ENCODE measurements at regions not wholly inside any gene's neighbourhood (a gene's known extent, or its start where the extent isn't known, plus 50 kb on each side); places are given as distances from the start of the nearest gene placed in this dataset.

DNA sequence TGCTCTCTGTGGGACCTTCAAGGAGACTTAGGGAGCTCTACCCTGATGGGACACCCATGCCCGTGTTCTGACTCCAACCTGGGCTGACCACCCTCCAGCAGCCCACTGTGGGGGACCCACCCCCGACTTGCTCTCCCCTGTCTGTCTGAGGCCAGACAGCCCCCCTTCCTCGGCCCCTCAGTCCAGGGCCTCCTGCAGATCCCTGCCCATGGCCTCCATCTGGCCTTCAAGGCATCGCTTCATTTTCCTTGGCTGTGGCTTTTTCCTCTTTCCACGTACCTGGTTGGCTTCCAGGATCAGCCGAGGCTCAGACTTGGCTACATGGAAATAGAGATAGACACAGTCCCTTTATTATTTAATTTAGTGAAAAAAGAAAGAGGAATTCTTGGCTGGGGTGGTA is 290.0 kb downstream of the CYP26B1 start:
- ATAC-seq, result no peak
- H3K27me3 ChIP-seq, result peaks cover 0 to 9% of the 10 kb centered on the region in 2 donors

DNA sequence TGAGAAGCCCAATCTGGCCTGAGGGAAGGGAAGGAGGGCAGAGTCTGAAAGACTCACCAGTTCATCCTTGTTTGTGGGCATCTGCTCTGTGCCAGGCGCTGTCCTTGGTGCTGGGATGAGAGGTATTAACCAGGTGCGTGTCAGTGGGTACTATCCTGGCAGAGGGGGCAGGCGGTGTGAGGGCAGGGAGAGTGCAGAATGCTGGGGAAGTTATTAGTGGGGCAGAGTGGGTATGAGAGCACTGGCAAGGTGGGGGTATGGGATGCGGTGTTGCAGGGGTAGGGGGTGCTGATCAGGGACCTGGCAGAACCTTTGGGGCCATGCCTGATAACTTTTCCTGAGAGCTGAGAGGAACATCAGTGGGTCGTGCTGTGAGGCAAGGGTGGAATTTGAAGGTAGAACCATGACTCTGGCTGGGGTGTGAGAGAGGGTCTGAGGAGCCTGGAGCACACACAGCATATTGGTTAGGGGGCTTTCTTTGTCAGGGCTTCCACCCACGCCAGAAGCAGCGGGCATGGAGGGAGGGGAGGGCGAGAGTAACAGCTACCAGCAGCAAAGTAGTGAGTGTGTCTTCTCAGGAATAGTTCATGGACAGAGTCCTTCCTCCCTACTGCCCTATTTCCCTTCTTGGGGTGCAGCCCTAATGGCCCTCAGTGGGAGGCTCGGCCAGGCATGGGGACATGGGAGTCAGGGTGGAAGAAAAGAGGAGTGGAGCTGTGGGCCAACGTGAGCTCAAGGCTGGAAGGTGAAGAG is 290.7 kb downstream of the CYP26B1 start:
- peak; percentile 27 for ATAC-seq

More for the DNA sequence above, 290.0 kb downstream of the CYP26B1 start:
- Histone ChIP-seq H3K9me3 (peaks cover 0 to 8% of the 10 kb centered on the region in 2 donors), H3K27ac (no peak overlapping the region), H3K36me3 (no peaks in the 10 kb centered on the region), H3K4me1 (no peaks in the 10 kb centered on the region), H3K4me3 (no peak overlapping the region)
- no peak for DNase-seq
- no peak for TF ChIP-seq CTCF (IDR thresholded peaks at IDR 0.05)
- intact Hi-C loops (cut with DNase I), result no loop called here

DNA sequence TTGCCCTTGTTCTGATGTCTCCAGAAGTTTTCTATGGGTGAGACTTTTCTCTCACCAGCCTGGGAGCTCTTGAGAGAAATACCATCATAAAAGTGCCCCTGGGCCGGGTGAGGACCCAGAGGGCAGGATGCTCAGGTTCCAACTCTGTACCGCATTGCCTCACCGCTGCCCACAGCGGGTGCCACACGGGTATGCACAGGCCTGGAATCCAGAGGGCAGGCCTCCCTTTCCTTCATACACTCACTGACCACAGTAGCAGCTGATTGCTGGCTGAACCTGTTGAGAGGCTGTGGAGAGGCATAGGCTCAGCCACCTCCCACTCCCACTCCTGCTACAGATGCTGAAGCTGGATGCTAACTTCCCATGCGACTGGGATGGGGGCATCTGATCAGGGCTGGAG is 293.8 kb downstream of the CYP26B1 start:
- H3K9me3 ChIP-seq, result peaks cover 0 to 8% of the 10 kb centered on the region in 2 donors
- TF ChIP-seq CTCF (IDR thresholded peaks at IDR 0.05), result no peak
- H3K27me3 ChIP-seq, result peaks cover 0 to 21% of the 10 kb centered on the region in 2 donors
- H3K4me3 ChIP-seq, result no peak overlapping the region
- intact Hi-C loops (cut with DNase I), result no loop called here
- H3K4me1 ChIP-seq, result peaks cover 0 to 7% of the 10 kb centered on the region in 2 donors
- DNase-seq (no peak), ATAC-seq (no peak)
- no peak overlapping the region for H3K27ac ChIP-seq
- H3K36me3 ChIP-seq, result no peaks in the 10 kb centered on the region

More for the DNA sequence above, 290.7 kb downstream of the CYP26B1 start:
- no peaks in the 10 kb centered on the region for H3K36me3 ChIP-seq
- intact Hi-C loops (cut with DNase I), result no loop called here
- TF ChIP-seq CTCF (IDR thresholded peaks at IDR 0.05), result no peak
- H3K27ac ChIP-seq, result no peak overlapping the region
- H3K4me3 ChIP-seq, result no peak overlapping the region
- H3K4me1 ChIP-seq, result peaks cover 0 to 2% of the 10 kb centered on the region in 2 donors
- peaks cover 0 to 15% of the 10 kb centered on the region in 2 donors for H3K27me3 ChIP-seq
- no peak for DNase-seq
- peaks cover 0 to 8% of the 10 kb centered on the region in 2 donors for H3K9me3 ChIP-seq

DNA sequence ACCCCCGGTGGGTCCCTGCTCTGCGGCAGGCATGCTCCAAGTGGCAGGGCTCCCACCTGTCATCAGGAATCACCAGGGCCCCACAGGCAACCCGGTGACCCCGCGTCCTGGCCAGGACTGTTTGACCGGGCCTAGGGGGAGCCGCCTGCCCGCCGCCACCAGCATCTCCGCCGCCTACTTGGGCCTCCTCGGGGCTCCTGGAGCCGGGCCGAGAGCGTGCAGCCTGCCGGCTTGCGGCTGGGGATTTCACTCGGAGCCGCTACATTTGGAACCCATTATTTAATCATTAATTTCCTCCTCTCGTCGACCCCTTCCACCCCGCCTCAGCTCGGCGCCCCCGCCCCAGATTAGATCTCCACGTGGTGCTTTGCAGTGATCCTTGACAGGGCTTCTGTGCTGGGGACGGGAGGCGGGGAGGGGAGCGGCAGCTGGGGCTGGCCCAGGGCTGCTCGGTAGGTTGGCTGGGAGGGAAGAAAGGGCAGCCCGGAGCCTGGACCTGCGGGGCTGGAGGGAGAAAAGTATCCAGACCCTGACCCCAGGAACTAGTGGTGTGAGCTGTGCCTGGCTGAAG is 295.4 kb downstream of the CYP26B1 start:
- H3K36me3 ChIP-seq, result no peaks in the 10 kb centered on the region
- intact Hi-C loops (cut with DNase I), result no loop called here
- peaks cover 0 to 8% of the 10 kb centered on the region in 2 donors for H3K9me3 ChIP-seq
- peaks cover 0 to 7% of the 10 kb centered on the region in 2 donors for H3K4me1 ChIP-seq
- no peak overlapping the region for H3K27ac ChIP-seq
- no peak overlapping the region for H3K4me3 ChIP-seq
- ATAC-seq (peak; percentile 43), DNase-seq (peak in 2 of 4 donors; percentile 81 to 90)
- no peak for TF ChIP-seq CTCF (IDR thresholded peaks at IDR 0.05)
- peaks cover 0 to 21% of the 10 kb centered on the region in 2 donors for H3K27me3 ChIP-seq

- H3K27ac ChIP-seq, result no peak overlapping the region
- H3K27me3 ChIP-seq, result peaks cover 0 to 21% of the 10 kb centered on the region in 2 donors
- ATAC-seq (peak; percentile 15), DNase-seq (peak in 2 of 4 donors; percentile 34 to 43)
- H3K4me3 ChIP-seq, result no peak overlapping the region
- no peak for TF ChIP-seq CTCF (IDR thresholded peaks at IDR 0.05)
- no peaks in the 10 kb centered on the region for H3K36me3 ChIP-seq
- intact Hi-C loops (cut with DNase I), result no loop called here
- peaks cover 0 to 7% of the 10 kb centered on the region in 2 donors for H3K4me1 ChIP-seq
- peaks cover 0 to 8% of the 10 kb centered on the region in 2 donors for H3K9me3 ChIP-seq
Measured at GRCh38 chr2:71851094-71851750, 296.4 kb downstream of the CYP26B1 start.

Measured in left lung (tissue), 4 donors.